GM12872 (cell line): ENCODE measurements at regions not wholly inside any gene's neighbourhood (a gene's known extent, or its start where the extent isn't known, plus 50 kb on each side); places are given as distances from the start of the nearest gene placed in this dataset.

ENCODE experiments used
- CTCF ChIP-seq: IDR thresholded peaks from 3 replicates; pipeline ENCODE4 v1.5.1; 2011; ENCODE audit warnings: low read depth, mild to moderate bottlenecking, low read length, moderate library complexity; ENCODE audit not compliant: insufficient read depth

GRCh38 chr4:38490753-38491446, 173.1 kb upstream of the KLF3 start:
- TF ChIP-seq CTCF = no peak

GRCh38 chr4:38491854-38492478, 172.0 kb upstream of the KLF3 start:
- TF ChIP-seq CTCF = no peak

- TF ChIP-seq CTCF = no peak
Observed at GRCh38 chr4:38493066-38493465, 170.9 kb upstream of the KLF3 start.

- no peak for TF ChIP-seq CTCF
Observed at GRCh38 chr4:38495446-38495845, 168.6 kb upstream of the KLF3 start.

GRCh38 chr4:38497121-38497520, 166.9 kb upstream of the KLF3 start:
- TF ChIP-seq CTCF = no peak

GRCh38 chr4:38499101-38499500, 164.9 kb upstream of the KLF3 start:
- no peak for TF ChIP-seq CTCF

GRCh38 chr4:38500433-38500832, 163.6 kb upstream of the KLF3 start:
- no peak for TF ChIP-seq CTCF
